ENCODE measurements at regions not wholly inside any gene's neighbourhood (a gene's known extent, or its start where the extent isn't known, plus 50 kb on each side); places are given as distances from the start of the nearest gene placed in this dataset.
A peak's percentile ranks its signal among the peaks of the same experiment; 100 is the strongest.

DNA sequence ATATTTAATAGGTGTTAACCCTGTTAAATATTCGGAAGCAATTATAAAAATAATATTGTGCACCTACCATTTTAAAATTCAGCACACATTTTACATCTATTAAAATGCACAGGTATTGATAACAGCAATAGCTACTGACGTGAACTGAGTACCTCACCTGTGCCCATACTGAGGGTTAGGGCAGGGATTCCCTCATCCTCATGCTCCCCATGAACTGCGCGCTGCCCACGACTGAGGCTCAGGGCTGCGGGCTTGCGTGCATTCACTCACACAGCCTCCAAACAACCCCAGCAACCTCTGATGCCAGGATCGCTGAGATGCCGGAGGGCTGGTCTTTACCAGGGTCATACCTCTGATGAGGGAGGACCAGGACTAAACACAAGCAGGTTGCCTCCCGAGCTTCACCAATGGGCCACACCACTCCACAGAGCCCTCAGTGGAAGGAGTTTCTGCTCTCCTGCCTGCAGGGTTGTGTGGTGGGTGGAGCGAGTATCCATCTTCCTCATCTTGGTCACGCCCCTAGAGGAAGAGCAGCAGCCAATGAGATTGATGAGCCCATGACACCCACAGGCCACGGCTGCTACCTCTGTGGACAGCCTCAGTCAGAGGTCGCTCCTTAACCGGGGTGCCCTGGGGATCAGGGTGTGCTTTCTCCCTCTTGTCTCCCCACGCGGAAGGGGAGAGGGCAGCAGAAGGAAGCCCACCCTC lies 478.3 kb downstream of the TNS3 start:
- Histone ChIP-seq H3K9ac (no peak overlapping the region), H3K27me3 (ENCODE audit: insufficient read depth, low read depth) (no peaks in the 10 kb centered on the region), H3K36me3 (ENCODE audit: insufficient read depth) (no peaks in the 10 kb centered on the region), H3K27ac (no peak overlapping the region), H4K20me1 (ENCODE audit: insufficient read depth) (no peaks in the 10 kb centered on the region), H3K4me3 (IDR thresholded peaks at IDR 0.05; ENCODE audit: insufficient read depth, low read depth, low read length) (no peak overlapping the region), H2AFZ (ENCODE audit: low read depth) (no peak overlapping the region), H3K4me1 (ENCODE audit: low read depth, poor library complexity, severe bottlenecking) (no peaks in the 10 kb centered on the region), H3K4me2 (no peak overlapping the region), H3K79me2 (ENCODE audit: insufficient read depth, low read depth) (no peaks in the 10 kb centered on the region)
- TF ChIP-seq, protein P1, sequence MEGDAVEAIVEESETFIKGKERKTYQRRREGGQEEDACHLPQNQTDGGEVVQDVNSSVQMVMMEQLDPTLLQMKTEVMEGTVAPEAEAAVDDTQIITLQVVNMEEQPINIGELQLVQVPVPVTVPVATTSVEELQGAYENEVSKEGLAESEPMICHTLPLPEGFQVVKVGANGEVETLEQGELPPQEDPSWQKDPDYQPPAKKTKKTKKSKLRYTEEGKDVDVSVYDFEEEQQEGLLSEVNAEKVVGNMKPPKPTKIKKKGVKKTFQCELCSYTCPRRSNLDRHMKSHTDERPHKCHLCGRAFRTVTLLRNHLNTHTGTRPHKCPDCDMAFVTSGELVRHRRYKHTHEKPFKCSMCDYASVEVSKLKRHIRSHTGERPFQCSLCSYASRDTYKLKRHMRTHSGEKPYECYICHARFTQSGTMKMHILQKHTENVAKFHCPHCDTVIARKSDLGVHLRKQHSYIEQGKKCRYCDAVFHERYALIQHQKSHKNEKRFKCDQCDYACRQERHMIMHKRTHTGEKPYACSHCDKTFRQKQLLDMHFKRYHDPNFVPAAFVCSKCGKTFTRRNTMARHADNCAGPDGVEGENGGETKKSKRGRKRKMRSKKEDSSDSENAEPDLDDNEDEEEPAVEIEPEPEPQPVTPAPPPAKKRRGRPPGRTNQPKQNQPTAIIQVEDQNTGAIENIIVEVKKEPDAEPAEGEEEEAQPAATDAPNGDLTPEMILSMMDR (conservative IDR thresholded peaks at IDR 0.05; ENCODE audit: low read depth, low read length): no peak

DNA sequence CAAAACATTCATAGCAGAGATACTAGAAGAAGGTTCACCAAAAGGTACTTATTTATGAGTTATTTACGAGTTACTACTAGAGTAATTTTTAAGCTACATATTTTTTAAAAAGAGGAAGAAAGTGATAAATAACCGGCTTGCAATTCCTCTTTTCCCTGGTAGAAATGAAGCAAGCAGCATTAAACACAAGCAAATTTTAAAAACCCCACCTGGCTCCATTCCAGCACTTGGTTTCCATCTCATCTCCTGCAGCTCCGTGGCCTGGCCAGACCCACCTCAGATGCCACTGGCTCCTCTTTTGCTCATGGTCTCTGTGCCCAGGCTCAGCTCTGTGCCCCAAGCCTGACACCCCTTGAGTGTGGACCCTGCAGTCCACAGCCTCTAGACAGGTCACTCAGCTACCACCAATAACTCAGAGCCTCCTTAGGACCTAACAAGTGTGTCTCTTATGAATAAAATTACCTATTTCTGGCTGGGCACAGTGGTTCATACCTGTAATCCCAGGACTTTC lies 479.5 kb downstream of the TNS3 start:
- H3K36me3 ChIP-seq (ENCODE audit: insufficient read depth): no peaks in the 10 kb centered on the region
- H2AFZ ChIP-seq (ENCODE audit: low read depth): no peak overlapping the region
- TF ChIP-seq, protein P1 (conservative IDR thresholded peaks at IDR 0.05; ENCODE audit: low read depth, low read length): no peak
- H3K79me2 ChIP-seq (ENCODE audit: insufficient read depth, low read depth): no peaks in the 10 kb centered on the region
- no peaks in the 10 kb centered on the region for H4K20me1 ChIP-seq (ENCODE audit: insufficient read depth)
- no peak overlapping the region for H3K27ac ChIP-seq
- H3K9ac ChIP-seq: no peak overlapping the region
- H3K4me3 ChIP-seq (IDR thresholded peaks at IDR 0.05; ENCODE audit: insufficient read depth, low read depth, low read length): no peak overlapping the region
- H3K4me1 ChIP-seq (ENCODE audit: low read depth, poor library complexity, severe bottlenecking): no peaks in the 10 kb centered on the region
- no peak overlapping the region for H3K4me2 ChIP-seq
- no peaks in the 10 kb centered on the region for H3K27me3 ChIP-seq (ENCODE audit: insufficient read depth, low read depth)

DNA sequence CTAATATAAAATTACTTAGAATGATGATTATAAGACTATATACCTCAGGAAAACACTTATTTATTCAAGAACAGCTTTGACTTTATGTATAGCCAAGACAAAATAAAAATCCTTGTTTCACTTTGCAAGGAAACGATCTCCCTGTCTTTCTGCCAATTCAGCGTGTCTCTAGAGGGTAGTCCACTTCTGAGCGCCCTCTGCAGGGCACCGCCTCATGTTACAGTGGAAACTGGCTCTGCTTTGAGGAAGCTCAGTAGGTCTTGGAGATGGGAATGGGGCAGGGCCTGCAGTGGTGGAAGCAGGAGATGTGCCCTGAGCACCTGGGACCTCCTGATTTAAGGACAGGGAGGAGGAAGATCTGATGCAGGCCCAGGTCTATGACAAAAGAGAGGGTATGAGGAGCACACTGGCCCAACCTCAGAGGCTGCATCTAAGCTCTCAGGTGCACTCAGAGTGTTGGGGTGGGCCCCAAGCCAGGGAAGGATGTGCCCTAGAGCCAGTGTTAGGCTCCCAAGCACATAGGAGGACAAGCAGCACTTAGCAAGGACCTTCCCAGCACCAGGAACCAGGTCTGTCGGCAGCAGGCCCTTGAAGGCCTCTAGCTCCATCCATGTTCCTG lies 481.0 kb downstream of the TNS3 start:
- H2AFZ ChIP-seq (ENCODE audit: low read depth): no peak overlapping the region
- TF ChIP-seq, protein P1 (conservative IDR thresholded peaks at IDR 0.05; ENCODE audit: low read depth, low read length): peak; percentile 67
- no peak overlapping the region for H3K4me3 ChIP-seq (IDR thresholded peaks at IDR 0.05; ENCODE audit: insufficient read depth, low read depth, low read length)
- H3K36me3 ChIP-seq (ENCODE audit: insufficient read depth): no peaks in the 10 kb centered on the region
- H3K4me1 ChIP-seq (ENCODE audit: low read depth, poor library complexity, severe bottlenecking): no peaks in the 10 kb centered on the region
- H3K4me2 ChIP-seq: no peak overlapping the region
- no peaks in the 10 kb centered on the region for H3K79me2 ChIP-seq (ENCODE audit: insufficient read depth, low read depth)
- H3K27ac ChIP-seq: no peak overlapping the region
- H4K20me1 ChIP-seq (ENCODE audit: insufficient read depth): no peaks in the 10 kb centered on the region
- no peak overlapping the region for H3K9ac ChIP-seq
- no peaks in the 10 kb centered on the region for H3K27me3 ChIP-seq (ENCODE audit: insufficient read depth, low read depth)

DNA sequence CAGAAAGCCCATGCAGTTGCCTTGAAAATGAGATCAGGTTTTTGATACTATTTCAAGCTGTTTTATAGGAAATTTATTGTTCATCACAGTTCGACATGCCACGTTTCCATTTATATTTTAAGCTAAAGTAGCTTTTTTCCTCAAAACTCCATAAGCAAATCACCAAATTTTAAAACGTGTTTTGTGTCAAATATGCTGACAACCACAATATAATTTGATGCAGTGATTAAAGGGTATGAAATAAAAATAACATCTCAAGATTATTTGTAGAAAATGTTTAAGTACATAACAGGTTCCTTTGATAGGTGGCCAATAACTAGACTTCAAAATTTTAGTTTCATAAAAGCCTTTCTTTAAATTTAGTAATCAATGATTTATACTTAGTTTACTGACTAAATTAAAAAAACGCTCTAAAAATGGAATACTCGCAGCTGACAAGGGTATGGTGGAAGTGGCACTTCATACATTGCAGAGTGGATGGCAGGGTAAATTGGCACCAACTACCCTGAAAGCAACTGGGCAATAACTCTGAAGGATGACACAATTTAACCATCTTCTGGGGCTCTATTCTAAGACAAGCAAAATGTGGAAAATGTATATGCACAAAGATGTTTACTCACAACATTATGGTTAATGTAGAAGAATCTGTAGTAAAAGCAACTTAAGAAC lies 481.6 kb downstream of the TNS3 start:
- Histone ChIP-seq H3K27me3 (ENCODE audit: insufficient read depth, low read depth) (no peaks in the 10 kb centered on the region), H3K4me2 (no peak overlapping the region), H3K9ac (no peak overlapping the region), H4K20me1 (ENCODE audit: insufficient read depth) (no peaks in the 10 kb centered on the region), H3K4me1 (ENCODE audit: low read depth, poor library complexity, severe bottlenecking) (no peaks in the 10 kb centered on the region), H3K4me3 (IDR thresholded peaks at IDR 0.05; ENCODE audit: insufficient read depth, low read depth, low read length) (no peak overlapping the region), H3K27ac (no peak overlapping the region), H2AFZ (ENCODE audit: low read depth) (no peak overlapping the region), H3K79me2 (ENCODE audit: insufficient read depth, low read depth) (no peaks in the 10 kb centered on the region), H3K36me3 (ENCODE audit: insufficient read depth) (no peaks in the 10 kb centered on the region)
- TF ChIP-seq, protein P1 (conservative IDR thresholded peaks at IDR 0.05; ENCODE audit: low read depth, low read length): no peak
